Activated B cell treated with CpG ODN at 0.5 μM for 24 hours (primary cell): ENCODE measurements at regions not wholly inside any gene's neighbourhood (a gene's known extent, or its start where the extent isn't known, plus 50 kb on each side); places are given as distances from the start of the nearest gene placed in this dataset.
"Not testable (repeated sequence)": the region's sequence is repeated elsewhere in the genome, so short reads cannot be mapped to it uniquely, and the experiment has no call there.

ENCODE experiments used
- ATAC-seq: fragments of 200-7000 bp; cut with Tn5 transposase; one replicate; pipeline ENCODE4 v1.10.0; 2021; ENCODE audit warnings: low read depth, mild to moderate bottlenecking, moderate library complexity
- CTCF ChIA-PET: fragments of 350-600 bp; sonication (Branson Sonifier 250); formaldehyde crosslinking; loops from one replicate; lab custom pipeline; 2021; ENCODE audit warnings: antibody characterized with exemption; lab: Charles Lee
- POLR2A ChIA-PET: fragments of 350-600 bp; sonication (Branson Sonifier 250); formaldehyde crosslinking; loops from one replicate; lab custom pipeline; 2021; ENCODE audit warnings: antibody characterized with exemption; lab: Charles Lee
- DNase-seq: peaks from one replicate; pipeline ENCODE4 v3.0.0; 2022
- H3K27ac Mint-ChIP-seq: one replicate; pipeline ENCODE4 v1.8.0; 2020; ENCODE audit warnings: mixed read lengths
- H3K27me3 Mint-ChIP-seq: one replicate; pipeline ENCODE4 v1.8.0; 2021; ENCODE audit warnings: mixed read lengths
- H3K36me3 Mint-ChIP-seq: one replicate; pipeline ENCODE4 v1.8.0; 2021; ENCODE audit warnings: low read depth, mixed read lengths
- H3K4me1 Mint-ChIP-seq: one replicate; pipeline ENCODE4 v1.8.0; 2021; ENCODE audit warnings: mixed read lengths
- H3K4me3 Mint-ChIP-seq: one replicate; pipeline ENCODE4 v1.8.0; 2020; ENCODE audit warnings: mild to moderate bottlenecking, mixed read lengths
- H3K9me3 Mint-ChIP-seq: one replicate; pipeline ENCODE4 v1.8.0; 2020; ENCODE audit warnings: mixed read lengths
- intact Hi-C: fragments of 100-400 bp; cut with micrococcal nuclease; formaldehyde crosslinking; loops from one replicate; pipeline ENCODE4 v1.15.1; 2024
- TF ChIP-seq, protein P1 (sequence below): fragments of 200-600 bp; IDR thresholded peaks from one replicate; pipeline ENCODE4 v1.8.0; 2022; ENCODE audit warnings: antibody characterized with exemption, mild to moderate bottlenecking

- ATAC-seq (no peak), DNase-seq (no peak)
- Mint-ChIP-seq H3K27me3 (no peaks in the 10 kb centered on the region), H3K9me3 (peaks cover 5% of the 10 kb centered on the region), H3K36me3 (no peaks in the 10 kb centered on the region), H3K4me1 (no peaks in the 10 kb centered on the region), H3K4me3 (no peak overlapping the region), H3K27ac (no peak overlapping the region)
- POLR2A ChIA-PET, result no interaction called here
- intact Hi-C loops, result no loop called here
- CTCF ChIA-PET, result no interaction called here
- TF ChIP-seq, protein P1, sequence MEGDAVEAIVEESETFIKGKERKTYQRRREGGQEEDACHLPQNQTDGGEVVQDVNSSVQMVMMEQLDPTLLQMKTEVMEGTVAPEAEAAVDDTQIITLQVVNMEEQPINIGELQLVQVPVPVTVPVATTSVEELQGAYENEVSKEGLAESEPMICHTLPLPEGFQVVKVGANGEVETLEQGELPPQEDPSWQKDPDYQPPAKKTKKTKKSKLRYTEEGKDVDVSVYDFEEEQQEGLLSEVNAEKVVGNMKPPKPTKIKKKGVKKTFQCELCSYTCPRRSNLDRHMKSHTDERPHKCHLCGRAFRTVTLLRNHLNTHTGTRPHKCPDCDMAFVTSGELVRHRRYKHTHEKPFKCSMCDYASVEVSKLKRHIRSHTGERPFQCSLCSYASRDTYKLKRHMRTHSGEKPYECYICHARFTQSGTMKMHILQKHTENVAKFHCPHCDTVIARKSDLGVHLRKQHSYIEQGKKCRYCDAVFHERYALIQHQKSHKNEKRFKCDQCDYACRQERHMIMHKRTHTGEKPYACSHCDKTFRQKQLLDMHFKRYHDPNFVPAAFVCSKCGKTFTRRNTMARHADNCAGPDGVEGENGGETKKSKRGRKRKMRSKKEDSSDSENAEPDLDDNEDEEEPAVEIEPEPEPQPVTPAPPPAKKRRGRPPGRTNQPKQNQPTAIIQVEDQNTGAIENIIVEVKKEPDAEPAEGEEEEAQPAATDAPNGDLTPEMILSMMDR, result no peak
Measured at GRCh38 chr14:40685764-40686163, 920.9 kb upstream of the LRFN5 start.

GRCh38 chr14:40684328-40684727 lies 922.3 kb upstream of the LRFN5 start:
- no peak for DNase-seq
- ChIA-PET CTCF (no interaction called here), POLR2A (no interaction called here)
- Mint-ChIP-seq H3K36me3 (no peaks in the 10 kb centered on the region), H3K4me3 (no peak overlapping the region), H3K4me1 (no peaks in the 10 kb centered on the region), H3K27me3 (no peaks in the 10 kb centered on the region), H3K27ac (no peak overlapping the region), H3K9me3 (peaks cover 5% of the 10 kb centered on the region)
- no peak for ATAC-seq
- TF ChIP-seq, protein P1, result no peak
- intact Hi-C loops, result no loop called here

DNA sequence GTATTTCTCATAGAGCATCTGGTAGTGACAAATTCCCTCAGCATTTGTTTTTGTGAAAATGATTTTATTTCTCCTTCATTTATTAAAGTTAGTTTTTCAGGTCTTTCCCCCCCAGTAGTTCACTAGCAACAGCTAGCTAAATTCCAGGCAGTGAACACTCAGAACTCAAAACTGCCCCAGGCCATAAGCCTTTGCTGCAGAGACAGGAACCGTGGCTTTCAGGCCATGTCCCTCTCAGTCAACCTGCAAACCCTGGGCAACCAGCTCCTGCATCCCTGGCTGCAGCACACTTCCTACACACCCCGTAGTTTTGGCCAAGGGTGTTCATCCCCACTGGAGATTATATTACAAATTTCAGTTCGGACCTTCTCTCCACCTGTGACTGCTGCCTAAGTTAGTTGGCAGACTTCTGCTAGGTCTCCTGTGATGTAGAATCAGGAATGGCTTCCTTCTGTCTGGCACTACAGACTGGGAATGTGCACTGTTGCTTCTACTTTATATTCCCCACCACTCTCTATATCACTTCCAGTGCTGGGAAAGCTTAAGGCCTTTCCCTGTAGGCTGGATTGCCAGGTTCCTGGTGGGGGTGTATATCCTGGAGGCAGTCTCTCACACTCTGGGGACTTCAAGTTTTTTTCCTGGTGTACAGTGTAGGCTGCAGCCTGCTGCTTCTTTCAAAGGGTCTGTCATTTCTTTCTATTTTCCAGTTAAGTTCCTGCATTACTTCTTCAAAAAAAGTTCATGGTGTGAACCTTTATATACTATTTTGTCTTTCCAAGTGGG lies 924.4 kb upstream of the LRFN5 start:
- Mint-ChIP-seq H3K4me1 (no peaks in the 10 kb centered on the region), H3K9me3 (peaks cover 10% of the 10 kb centered on the region), H3K27me3 (no peaks in the 10 kb centered on the region), H3K27ac (no peak overlapping the region), H3K4me3 (no peak overlapping the region), H3K36me3 (no peaks in the 10 kb centered on the region)
- CTCF ChIA-PET, result no interaction called here
- DNase-seq, result no peak
- TF ChIP-seq, protein P1, result no peak
- ATAC-seq, result no peak
- intact Hi-C loops, result no loop called here
- POLR2A ChIA-PET, result no interaction called here

DNA sequence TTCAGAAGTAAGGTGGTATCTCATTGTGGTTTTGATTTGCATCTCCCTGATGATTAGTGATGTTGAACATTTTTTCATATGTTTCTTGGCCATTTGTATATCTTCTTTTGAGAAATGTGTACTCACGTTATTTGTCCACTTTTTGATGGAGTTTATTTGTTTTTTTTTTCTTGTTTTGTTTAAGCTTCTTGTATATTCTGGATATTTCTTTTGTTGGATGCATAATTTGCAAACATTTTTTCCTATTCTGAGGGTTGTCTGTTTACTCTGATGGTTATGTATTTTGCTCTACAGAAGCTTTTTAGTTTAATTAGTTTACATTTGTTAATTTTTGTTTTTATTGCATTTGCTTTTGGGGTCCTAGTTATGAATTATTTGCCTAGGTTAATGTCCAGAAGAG lies 927.4 kb upstream of the LRFN5 start:
- peaks cover 10% of the 10 kb centered on the region for H3K9me3 Mint-ChIP-seq
- no peak overlapping the region for H3K4me3 Mint-ChIP-seq
- DNase-seq (no peak), ATAC-seq (no peak)
- CTCF ChIA-PET, result no interaction called here
- POLR2A ChIA-PET, result no interaction called here
- H3K36me3 Mint-ChIP-seq, result no peaks in the 10 kb centered on the region
- intact Hi-C loops, result no loop called here
- no peak overlapping the region for H3K27ac Mint-ChIP-seq
- TF ChIP-seq, protein P1, result no peak
- no peaks in the 10 kb centered on the region for H3K4me1 Mint-ChIP-seq
- no peaks in the 10 kb centered on the region for H3K27me3 Mint-ChIP-seq

DNA sequence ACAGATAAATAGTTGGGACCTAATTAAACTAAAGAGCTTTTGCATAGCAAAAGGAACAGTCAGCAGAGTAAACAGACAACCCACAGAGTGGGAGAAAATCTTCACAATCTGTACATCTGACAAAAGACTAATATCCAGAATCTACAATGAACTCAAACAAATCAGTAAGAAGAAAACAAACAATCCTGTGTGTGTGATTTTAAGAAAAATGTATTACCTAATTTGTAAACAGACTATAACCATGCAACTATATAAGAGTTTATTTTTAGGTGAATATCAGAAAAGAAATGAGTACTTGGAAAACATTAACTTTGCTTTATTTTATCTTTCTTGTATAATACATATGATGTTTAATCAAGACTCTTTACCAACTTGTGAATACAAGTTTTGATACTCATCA lies 929.5 kb upstream of the LRFN5 start:
- H3K27me3 Mint-ChIP-seq, H3K4me3 Mint-ChIP-seq, CTCF ChIA-PET, H3K36me3 Mint-ChIP-seq, H3K4me1 Mint-ChIP-seq, ATAC-seq, H3K27ac Mint-ChIP-seq, intact Hi-C loops, DNase-seq, POLR2A ChIA-PET: not testable (repeated sequence)
- peaks cover 10% of the 10 kb centered on the region for H3K9me3 Mint-ChIP-seq

GRCh38 chr14:40674502-40674901 lies 932.2 kb upstream of the LRFN5 start:
- Mint-ChIP-seq H3K27me3 (no peaks in the 10 kb centered on the region), H3K27ac (no peak overlapping the region), H3K36me3 (no peaks in the 10 kb centered on the region), H3K4me3 (no peak overlapping the region), H3K9me3 (peaks cover 11% of the 10 kb centered on the region), H3K4me1 (no peaks in the 10 kb centered on the region)
- ChIA-PET CTCF (no interaction called here), POLR2A (no interaction called here)
- intact Hi-C loops, result no loop called here
- ATAC-seq (no peak), DNase-seq (no peak)
- TF ChIP-seq, protein P1, result no peak
